HG02870 (cell line): ENCODE measurements at regions not wholly inside any gene's neighbourhood (a gene's known extent, or its start where the extent isn't known, plus 50 kb on each side); places are given as distances from the start of the nearest gene placed in this dataset.

Source experiments
- ATAC-seq: cut with Tn5 transposase; IDR thresholded peaks from one replicate; pipeline ENCODE4 v1.9.1; 2021; ENCODE audit warnings: mild to moderate bottlenecking, moderate library complexity; ENCODE audit not compliant: unreplicated experiment

- no peak for ATAC-seq
Observed at GRCh38 chr7:156163747-156164146, 351.5 kb upstream of the SHH start.

GRCh38 chr7:156162451-156162850, 350.2 kb upstream of the SHH start:
- no peak for ATAC-seq

GRCh38 chr7:156160811-156161210, 348.5 kb upstream of the SHH start:
- ATAC-seq = no peak

GRCh38 chr7:156158693-156159092, 346.4 kb upstream of the SHH start:
- no peak for ATAC-seq

GRCh38 chr7:156158213-156158612, 345.9 kb upstream of the SHH start:
- no peak for ATAC-seq

- no peak for ATAC-seq
Observed at GRCh38 chr7:156157409-156158012, 345.2 kb upstream of the SHH start.

- no peak for ATAC-seq
Observed at GRCh38 chr7:156156734-156157408, 344.6 kb upstream of the SHH start.

GRCh38 chr7:156155988-156156733, 343.9 kb upstream of the SHH start:
- no peak for ATAC-seq

GRCh38 chr7:156153590-156153989, 341.3 kb upstream of the SHH start:
- no peak for ATAC-seq

GRCh38 chr7:156152390-156152789, 340.1 kb upstream of the SHH start:
- ATAC-seq = no peak

GRCh38 chr7:156151658-156152057, 339.4 kb upstream of the SHH start:
- no peak for ATAC-seq

- no peak for ATAC-seq
Observed at GRCh38 chr7:156151078-156151477, 338.8 kb upstream of the SHH start.

GRCh38 chr7:156148995-156149394, 336.7 kb upstream of the SHH start:
- no peak for ATAC-seq

GRCh38 chr7:156148547-156148946, 336.3 kb upstream of the SHH start:
- no peak for ATAC-seq

- no peak for ATAC-seq
Observed at GRCh38 chr7:156147756-156148504, 335.7 kb upstream of the SHH start.

GRCh38 chr7:156147104-156147503, 334.8 kb upstream of the SHH start:
- no peak for ATAC-seq

- ATAC-seq = no peak
Observed at GRCh38 chr7:156145996-156146395, 333.7 kb upstream of the SHH start.

- no peak for ATAC-seq
Observed at GRCh38 chr7:156145184-156145583, 332.9 kb upstream of the SHH start.

GRCh38 chr7:156143683-156144082, 331.4 kb upstream of the SHH start:
- ATAC-seq = no peak

GRCh38 chr7:156143158-156143557, 330.9 kb upstream of the SHH start:
- no peak for ATAC-seq

GRCh38 chr7:156141941-156142340, 329.7 kb upstream of the SHH start:
- ATAC-seq = no peak
